Body of pancreas (tissue), 4 donors: ENCODE measurements at regions not wholly inside any gene's neighbourhood (a gene's known extent, or its start where the extent isn't known, plus 50 kb on each side); places are given as distances from the start of the nearest gene placed in this dataset.

Experiments
- ATAC-seq: fragments of 150-250 bp; one replicate; pipeline ENCODE4 v1.9.1; 2016
- DNase-seq, 4 donors: peaks; one replicate each; pipeline ENCODE4 v3.0.0-alpha.2; 2019
- H3K27ac ChIP-seq, 4 donors: fragments of 200-600 bp; sonication (generic); 1 replicate in 3 of 4; 2 replicates in 1 of 4; pipeline versions ENCODE4 v1.5.1 to v1.6.1; 2016 to 2019; ENCODE audit warnings: mild to moderate bottlenecking in 1 of 4, mixed read lengths in 1 of 4, moderate library complexity in 1 of 4
- H3K27me3 ChIP-seq, 2 donors: fragments of 200-600 bp; sonication (generic); one replicate each; pipeline ENCODE4 v1.6.0; 2016; ENCODE audit warnings: mild to moderate bottlenecking in 1 of 2
- H3K36me3 ChIP-seq, 2 donors: fragments of 200-600 bp; sonication (generic); replicated peaks in 1 of 2; 2 replicates each; pipeline ENCODE4 v1.5.1; 2016; ENCODE audit warnings: low read depth in 2 of 2; ENCODE audit not compliant: insufficient read depth in 1 of 2
- H3K4me1 ChIP-seq: fragments of 200-600 bp; sonication (generic); one replicate; pipeline ENCODE4 v1.6.0; 2016
- H3K4me3 ChIP-seq, 2 donors: fragments of 200-600 bp; sonication (generic); 1 replicate in 1 of 2; 2 replicates in 1 of 2; pipeline ENCODE4 v1.5.1; 2016 to 2019
- H3K9me3 ChIP-seq, 3 donors: fragments of 200-600 bp; sonication (generic); 1 replicate in 2 of 3; 2 replicates in 1 of 3; pipeline ENCODE4 v1.5.1; 2016
- CTCF ChIP-seq, 7 experiments: fragments of 450-650 bp in 4 of 7; fragments of 200-600 bp in 3 of 7; sonication (generic) in 3 of 7; IDR thresholded peaks; one replicate each; pipeline ENCODE4 v1.5.1; 2016 to 2019; ENCODE audit warnings: antibody characterized with exemption in 7 of 7
- POLR2A ChIP-seq, 3 donors: fragments of 450-650 bp; IDR thresholded peaks; one replicate each; pipeline ENCODE4 v1.6.1; 2016; ENCODE audit warnings: antibody characterized with exemption in 3 of 3, mild to moderate bottlenecking in 2 of 3
- WGBS, 2 donors: methylation state at CpG; one replicate each; pipeline ENCODE4 v1.1.5; 2017; 5-methylcytosine and 5-hydroxymethylcytosine counted together
- intact Hi-C: fragments of 100-400 bp; cut with DNase I; formaldehyde crosslinking; loops from one replicate; pipeline ENCODE4 v1.15.1; 2023

GRCh38 chr7:153185936-153186335, 426.4 kb downstream of the ACTR3B start:
- no peak overlapping the region for H3K27ac ChIP-seq
- no peak for TF ChIP-seq POLR2A (IDR thresholded peaks at IDR 0.05)
- no peak for TF ChIP-seq CTCF (IDR thresholded peaks at IDR 0.05)
- H3K4me3 ChIP-seq, result no peak overlapping the region
- DNase-seq (no peak), ATAC-seq (no peak)
- H3K27me3 ChIP-seq, result no peaks in the 10 kb centered on the region
- no peaks in the 10 kb centered on the region for H3K9me3 ChIP-seq
- H3K36me3 ChIP-seq, result no peaks in the 10 kb centered on the region
- no peaks in the 10 kb centered on the region for H3K4me1 ChIP-seq
- intact Hi-C loops, result no loop called here

GRCh38 chr7:153188161-153188560, 428.6 kb downstream of the ACTR3B start:
- ATAC-seq (no peak), DNase-seq (no peak)
- Histone ChIP-seq H3K36me3 (no peaks in the 10 kb centered on the region), H3K27ac (no peak overlapping the region), H3K4me3 (no peak overlapping the region), H3K9me3 (no peaks in the 10 kb centered on the region), H3K27me3 (no peaks in the 10 kb centered on the region), H3K4me1 (no peaks in the 10 kb centered on the region)
- intact Hi-C loops, result no loop called here
- TF ChIP-seq CTCF (IDR thresholded peaks at IDR 0.05) (no peak), POLR2A (IDR thresholded peaks at IDR 0.05) (no peak)
- 64 to 68% methylated on average over 3 of the region's 3 CpGs for whole genome bisulfite sequencing, 2 donors

DNA sequence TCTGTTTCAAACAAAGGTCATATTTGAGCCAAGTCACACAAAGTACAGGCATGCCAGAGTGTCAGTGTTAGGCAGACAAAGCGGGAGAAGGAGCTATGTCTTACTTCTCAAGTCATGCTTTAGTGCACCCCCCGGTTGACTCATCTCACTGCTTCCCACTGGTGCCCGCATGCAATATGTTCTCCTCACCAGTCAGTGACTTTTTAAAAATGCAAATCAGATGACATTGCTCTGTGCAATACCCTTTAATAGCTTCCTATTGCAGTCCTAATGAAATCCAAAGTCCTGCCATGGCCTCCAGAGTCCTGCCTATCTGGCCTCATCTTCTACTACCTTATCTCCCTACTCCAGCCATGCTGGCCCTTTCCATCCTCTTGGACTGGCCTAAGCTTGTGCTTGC, 429.1 kb downstream of the ACTR3B start:
- TF ChIP-seq CTCF (IDR thresholded peaks at IDR 0.05) (no peak), POLR2A (IDR thresholded peaks at IDR 0.05) (no peak)
- Histone ChIP-seq H3K9me3 (no peaks in the 10 kb centered on the region), H3K36me3 (no peaks in the 10 kb centered on the region), H3K4me1 (no peaks in the 10 kb centered on the region), H3K27me3 (no peaks in the 10 kb centered on the region), H3K4me3 (no peak overlapping the region), H3K27ac (no peak overlapping the region)
- ATAC-seq, result no peak
- intact Hi-C loops, result no loop called here
- 83 to 88% methylated on average over 3 of the region's 3 CpGs for WGBS, 2 donors
- DNase-seq, result no peak

- ATAC-seq (no peak), DNase-seq (peak in 2 of 4 donors; percentile 6 to 8)
- Histone ChIP-seq H3K27ac (no peak overlapping the region), H3K4me3 (no peak overlapping the region), H3K27me3 (no peaks in the 10 kb centered on the region), H3K9me3 (no peaks in the 10 kb centered on the region), H3K4me1 (no peaks in the 10 kb centered on the region), H3K36me3 (no peaks in the 10 kb centered on the region)
- intact Hi-C loops, result no loop called here
- TF ChIP-seq CTCF (IDR thresholded peaks at IDR 0.05) (no peak), POLR2A (IDR thresholded peaks at IDR 0.05) (no peak)
- WGBS, 2 donors, result 59 to 60% methylated on average over 3 of the region's 3 CpGs
These were observed 430.9 kb downstream of the ACTR3B start for GRCh38 chr7:153190452-153190851.

DNA sequence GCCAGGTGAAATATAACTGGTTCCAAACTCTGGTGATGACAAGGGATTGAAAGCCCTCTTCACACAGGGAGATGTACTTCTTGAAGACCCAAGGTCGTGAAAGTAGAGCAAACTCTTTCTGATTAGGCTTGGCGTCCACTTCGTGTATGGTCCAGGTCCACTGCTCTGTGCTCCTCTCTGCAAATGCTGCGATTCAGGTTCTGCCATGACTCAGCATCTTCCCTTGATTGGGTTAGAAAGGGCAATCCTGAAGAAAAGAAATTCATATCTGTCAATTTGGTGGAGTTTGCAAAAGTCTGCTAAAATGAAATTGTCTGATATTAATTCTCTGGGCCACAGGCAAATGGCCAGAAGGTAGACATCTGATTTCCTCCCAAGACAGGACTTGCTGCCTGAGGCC, 431.4 kb downstream of the ACTR3B start:
- Histone ChIP-seq H3K36me3 (no peaks in the 10 kb centered on the region), H3K27me3 (no peaks in the 10 kb centered on the region), H3K4me1 (no peaks in the 10 kb centered on the region), H3K9me3 (no peaks in the 10 kb centered on the region), H3K4me3 (no peak overlapping the region), H3K27ac (no peak overlapping the region)
- DNase-seq (no peak), ATAC-seq (no peak)
- TF ChIP-seq POLR2A (IDR thresholded peaks at IDR 0.05), result no peak
- TF ChIP-seq CTCF (IDR thresholded peaks at IDR 0.05), result no peak
- intact Hi-C loops, result no loop called here
- WGBS, 2 donors, result 73 to 75% methylated on average over 4 of the region's 4 CpGs
